ENCODE measurements at regions not wholly inside any gene's neighbourhood (a gene's known extent, or its start where the extent isn't known, plus 50 kb on each side); places are given as distances from the start of the nearest gene placed in this dataset.
A peak's percentile ranks its signal among the peaks of the same experiment; 100 is the strongest.

DNA sequence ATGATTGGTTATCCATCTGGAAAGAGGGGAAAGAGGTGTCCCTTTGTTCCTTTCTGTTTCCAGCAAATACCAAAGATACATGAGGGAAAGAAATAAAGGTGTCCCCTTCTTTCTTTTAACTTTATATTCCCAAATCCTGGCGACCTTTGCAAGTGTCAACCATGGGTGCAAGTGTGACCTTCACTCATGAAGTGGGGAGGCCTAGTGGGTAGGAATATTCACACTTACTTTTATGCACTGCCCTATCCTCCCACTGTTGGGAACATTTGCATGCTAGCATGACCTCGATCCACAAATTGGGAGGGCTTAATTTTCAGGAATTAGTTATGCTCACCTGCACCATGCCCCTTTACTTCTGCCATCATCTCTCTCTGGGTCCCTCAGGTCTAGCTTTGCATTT is 70.2 kb upstream of the ZNF804A start:
- Histone ChIP-seq H3K4me1 (no peaks in the 10 kb centered on the region), H3K4me3 (no peak overlapping the region), H3K27ac (no peak overlapping the region), H3K36me3 (no peaks in the 10 kb centered on the region), H3K27me3 (no peaks in the 10 kb centered on the region), H3K9me3 (peaks cover 0 to 42% (median 26%) of the 10 kb centered on the region in 4 donors)
- DNase-seq (no peak), ATAC-seq (ENCODE audit: low FRiP score in 2 of 2) (no peak)
- WGBS, 2 donors = 61 to 73% methylated on average over 2 of the region's 2 CpGs
- TF ChIP-seq POLR2A (IDR thresholded peaks at IDR 0.05) = no peak
- TF ChIP-seq EP300 (IDR thresholded peaks at IDR 0.05) = no peak
- TF ChIP-seq, protein P1, sequence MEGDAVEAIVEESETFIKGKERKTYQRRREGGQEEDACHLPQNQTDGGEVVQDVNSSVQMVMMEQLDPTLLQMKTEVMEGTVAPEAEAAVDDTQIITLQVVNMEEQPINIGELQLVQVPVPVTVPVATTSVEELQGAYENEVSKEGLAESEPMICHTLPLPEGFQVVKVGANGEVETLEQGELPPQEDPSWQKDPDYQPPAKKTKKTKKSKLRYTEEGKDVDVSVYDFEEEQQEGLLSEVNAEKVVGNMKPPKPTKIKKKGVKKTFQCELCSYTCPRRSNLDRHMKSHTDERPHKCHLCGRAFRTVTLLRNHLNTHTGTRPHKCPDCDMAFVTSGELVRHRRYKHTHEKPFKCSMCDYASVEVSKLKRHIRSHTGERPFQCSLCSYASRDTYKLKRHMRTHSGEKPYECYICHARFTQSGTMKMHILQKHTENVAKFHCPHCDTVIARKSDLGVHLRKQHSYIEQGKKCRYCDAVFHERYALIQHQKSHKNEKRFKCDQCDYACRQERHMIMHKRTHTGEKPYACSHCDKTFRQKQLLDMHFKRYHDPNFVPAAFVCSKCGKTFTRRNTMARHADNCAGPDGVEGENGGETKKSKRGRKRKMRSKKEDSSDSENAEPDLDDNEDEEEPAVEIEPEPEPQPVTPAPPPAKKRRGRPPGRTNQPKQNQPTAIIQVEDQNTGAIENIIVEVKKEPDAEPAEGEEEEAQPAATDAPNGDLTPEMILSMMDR (IDR thresholded peaks at IDR 0.05) = no peak
- no peak for TF ChIP-seq POLR2AphosphoS5 (IDR thresholded peaks at IDR 0.05)

DNA sequence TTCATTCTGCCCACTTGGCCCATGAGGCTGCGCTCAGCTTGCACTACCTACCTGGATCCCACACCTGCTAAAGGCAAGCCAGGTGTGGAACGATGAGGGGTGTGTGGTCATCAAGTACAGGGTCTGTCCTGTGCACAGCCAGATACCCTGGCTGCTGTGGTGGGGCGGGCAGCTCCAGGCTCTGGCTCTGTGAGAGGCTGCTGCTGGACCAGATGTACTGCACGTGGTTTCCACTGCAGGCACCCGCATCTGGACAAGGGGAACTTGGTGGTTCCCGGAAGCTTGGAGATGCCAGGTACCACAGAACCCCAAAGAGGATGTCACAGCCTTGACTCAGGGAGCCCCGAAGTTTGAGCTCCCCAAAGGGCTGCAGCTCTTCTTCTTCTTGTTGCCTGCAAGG is 68.1 kb upstream of the ZNF804A start:
- Histone ChIP-seq H3K4me1 (no peaks in the 10 kb centered on the region), H3K27me3 (no peaks in the 10 kb centered on the region), H3K27ac (no peak overlapping the region), H3K9me3 (peaks cover 0 to 42% (median 26%) of the 10 kb centered on the region in 4 donors), H3K4me3 (no peak overlapping the region), H3K36me3 (no peaks in the 10 kb centered on the region)
- 85 to 95% methylated on average over 3 to 7 of the region's 7 CpGs for WGBS, 2 donors
- TF ChIP-seq POLR2AphosphoS5 (IDR thresholded peaks at IDR 0.05) = no peak
- no peak for TF ChIP-seq EP300 (IDR thresholded peaks at IDR 0.05)
- TF ChIP-seq, protein P1 (IDR thresholded peaks at IDR 0.05) = no peak
- DNase-seq (peak in 1 of 2 donors; percentile 34), ATAC-seq (ENCODE audit: low FRiP score in 2 of 2) (peak in 1 of 2 donors; percentile 53)

- H3K4me1 ChIP-seq = no peaks in the 10 kb centered on the region
- TF ChIP-seq, protein P1 (IDR thresholded peaks at IDR 0.05) = no peak
- TF ChIP-seq POLR2AphosphoS5 (IDR thresholded peaks at IDR 0.05) = no peak
- TF ChIP-seq POLR2A (IDR thresholded peaks at IDR 0.05) = no peak
- TF ChIP-seq EP300 (IDR thresholded peaks at IDR 0.05) = no peak
- no peaks in the 10 kb centered on the region for H3K36me3 ChIP-seq
- DNase-seq (no peak), ATAC-seq (ENCODE audit: low FRiP score in 2 of 2) (no peak)
- H3K27me3 ChIP-seq = no peaks in the 10 kb centered on the region
- no peak overlapping the region for H3K27ac ChIP-seq
- 97 to 100% methylated on average over 3 to 6 of the region's 6 CpGs for WGBS, 2 donors
- H3K9me3 ChIP-seq = peaks cover 0 to 42% (median 26%) of the 10 kb centered on the region in 4 donors
- no peak overlapping the region for H3K4me3 ChIP-seq
Observed at GRCh38 chr2:184530959-184531358, 67.4 kb upstream of the ZNF804A start.

- H3K36me3 ChIP-seq = no peaks in the 10 kb centered on the region
- DNase-seq = no peak
- no peak overlapping the region for H3K4me3 ChIP-seq
- no peak for TF ChIP-seq EP300 (IDR thresholded peaks at IDR 0.05)
- no peak for TF ChIP-seq POLR2A (IDR thresholded peaks at IDR 0.05)
- TF ChIP-seq, protein P1 (IDR thresholded peaks at IDR 0.05) = no peak
- TF ChIP-seq POLR2AphosphoS5 (IDR thresholded peaks at IDR 0.05) = no peak
- no peak for ATAC-seq (ENCODE audit: low FRiP score in 2 of 2)
- H3K9me3 ChIP-seq = peaks cover 0 to 33% (median 19%) of the 10 kb centered on the region in 4 donors
- no peaks in the 10 kb centered on the region for H3K27me3 ChIP-seq
- H3K4me1 ChIP-seq = no peaks in the 10 kb centered on the region
- no peak overlapping the region for H3K27ac ChIP-seq
Observed at GRCh38 chr2:184532551-184532950, 65.8 kb upstream of the ZNF804A start.

DNA sequence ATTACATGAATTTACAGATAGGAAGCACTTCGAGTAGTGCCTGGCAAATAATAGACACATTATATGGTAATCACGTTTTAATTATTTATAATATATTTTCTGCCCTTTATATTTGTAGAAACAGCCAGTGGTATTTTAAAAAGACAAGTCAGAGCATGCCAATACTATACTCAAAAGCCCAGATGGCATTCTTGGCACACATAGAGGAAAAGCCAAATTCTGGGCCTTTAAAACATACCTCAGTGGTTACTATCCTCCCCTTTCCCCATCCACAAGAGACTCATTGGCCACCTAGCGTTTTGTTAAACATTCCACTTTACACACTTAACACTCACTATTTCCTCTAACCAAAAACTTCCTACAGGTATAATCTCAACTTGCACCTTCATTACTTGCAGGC is 63.3 kb upstream of the ZNF804A start:
- Histone ChIP-seq H3K4me3 (no peak overlapping the region), H3K36me3 (no peaks in the 10 kb centered on the region), H3K4me1 (no peaks in the 10 kb centered on the region), H3K27ac (no peak overlapping the region), H3K9me3 (peaks cover 0 to 10% (median 0%) of the 10 kb centered on the region in 4 donors), H3K27me3 (no peaks in the 10 kb centered on the region)
- WGBS, 2 donors = 64 to 66% methylated on average over 3 of the region's 3 CpGs
- DNase-seq (no peak), ATAC-seq (ENCODE audit: low FRiP score in 2 of 2) (no peak)
- TF ChIP-seq POLR2AphosphoS5 (IDR thresholded peaks at IDR 0.05) (no peak), POLR2A (IDR thresholded peaks at IDR 0.05) (no peak), EP300 (IDR thresholded peaks at IDR 0.05) (no peak)
- TF ChIP-seq, protein P1 (IDR thresholded peaks at IDR 0.05) = no peak
